HUDEP-2 (cell line): ENCODE measurements at regions not wholly inside any gene's neighbourhood (a gene's known extent, or its start where the extent isn't known, plus 50 kb on each side); places are given as distances from the start of the nearest gene placed in this dataset.

Source experiments
- DNase-seq, 76 experiments: peaks; one replicate each; lab custom pipeline; 2025; ENCODE audit not compliant: unreplicated experiment in 76 of 76; lab: John Stamatoyannopoulos, UW

DNA sequence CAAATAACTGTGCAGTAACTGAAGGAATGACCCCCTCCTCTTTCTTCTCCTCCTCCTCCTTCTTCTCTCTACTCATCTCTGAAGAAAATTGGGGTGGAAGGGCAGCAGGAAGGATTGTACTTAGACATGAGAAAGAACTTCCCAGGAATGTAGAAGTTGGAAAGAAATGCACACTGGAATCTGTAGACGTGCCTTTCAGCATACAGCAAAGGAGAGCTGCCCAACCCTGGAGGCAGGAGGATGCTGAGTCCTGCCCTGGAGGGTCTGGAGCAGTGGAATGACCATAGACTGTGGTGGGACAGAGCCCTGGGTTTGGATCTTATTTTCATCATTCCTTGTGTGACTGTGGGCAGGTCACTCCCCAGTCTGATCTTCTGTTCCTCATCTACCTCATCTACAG is 80.1 kb downstream of the PJA1 start:
- DNase-seq = no peak

GRCh38 chrX:69083801-69084200 is 81.5 kb downstream of the PJA1 start:
- DNase-seq = no peak

- no peak for DNase-seq
Measured at GRCh38 chrX:69083361-69083760, 81.9 kb downstream of the PJA1 start.

DNA sequence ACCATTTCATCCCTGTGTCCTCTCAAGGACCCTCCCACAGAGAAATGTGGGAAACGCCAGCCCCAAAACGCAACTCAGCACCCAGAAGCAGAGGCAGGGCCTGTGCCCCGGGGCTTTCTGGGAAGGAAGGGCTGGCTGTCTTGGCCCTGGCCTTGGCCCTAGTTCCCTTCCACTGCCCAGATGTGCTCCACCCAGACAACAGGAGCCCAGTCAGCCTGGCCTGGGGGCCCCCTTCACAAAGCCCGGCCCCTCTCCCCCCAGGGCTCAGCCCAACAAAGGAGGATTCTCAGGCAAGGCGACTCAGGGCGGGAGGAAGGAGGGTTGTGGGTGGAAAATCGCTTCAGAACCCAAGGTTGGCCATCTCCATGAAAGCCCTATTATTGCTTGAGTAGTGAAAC is 82.5 kb downstream of the PJA1 start:
- no peak for DNase-seq

DNA sequence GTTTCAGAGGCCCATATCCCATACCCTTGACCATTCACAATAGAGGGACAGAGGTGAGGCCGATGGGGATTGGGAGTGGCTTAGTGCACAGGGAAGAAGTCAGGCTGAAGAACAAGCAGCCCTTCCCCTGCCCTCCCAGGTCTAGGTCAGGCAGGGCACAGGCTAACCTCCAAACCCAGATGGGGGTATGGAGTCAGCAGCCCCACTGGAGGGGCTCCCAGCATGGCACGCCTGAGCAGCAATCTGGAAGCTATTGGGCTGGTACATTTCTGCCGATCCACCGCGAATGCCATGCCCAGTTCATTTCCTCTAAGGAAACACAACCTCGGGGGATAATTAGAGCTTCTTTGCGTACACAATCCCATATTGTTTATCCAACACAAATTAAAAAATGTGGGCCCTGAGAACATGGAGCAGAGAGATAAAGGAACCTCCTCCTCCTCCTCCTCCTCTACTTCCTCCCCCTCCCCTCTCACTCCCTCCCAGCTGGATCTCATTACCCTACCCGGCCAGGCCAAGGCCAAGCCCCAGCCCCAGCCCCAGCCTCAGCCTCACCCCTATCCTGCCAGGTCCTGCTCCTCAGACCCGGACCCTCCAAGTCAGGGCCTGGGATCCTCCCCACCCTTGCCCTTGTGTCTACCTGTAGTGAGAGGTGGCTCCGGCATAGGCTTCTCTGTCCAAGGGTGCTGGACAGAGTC is 83.0 kb downstream of the PJA1 start:
- no peak for DNase-seq

DNA sequence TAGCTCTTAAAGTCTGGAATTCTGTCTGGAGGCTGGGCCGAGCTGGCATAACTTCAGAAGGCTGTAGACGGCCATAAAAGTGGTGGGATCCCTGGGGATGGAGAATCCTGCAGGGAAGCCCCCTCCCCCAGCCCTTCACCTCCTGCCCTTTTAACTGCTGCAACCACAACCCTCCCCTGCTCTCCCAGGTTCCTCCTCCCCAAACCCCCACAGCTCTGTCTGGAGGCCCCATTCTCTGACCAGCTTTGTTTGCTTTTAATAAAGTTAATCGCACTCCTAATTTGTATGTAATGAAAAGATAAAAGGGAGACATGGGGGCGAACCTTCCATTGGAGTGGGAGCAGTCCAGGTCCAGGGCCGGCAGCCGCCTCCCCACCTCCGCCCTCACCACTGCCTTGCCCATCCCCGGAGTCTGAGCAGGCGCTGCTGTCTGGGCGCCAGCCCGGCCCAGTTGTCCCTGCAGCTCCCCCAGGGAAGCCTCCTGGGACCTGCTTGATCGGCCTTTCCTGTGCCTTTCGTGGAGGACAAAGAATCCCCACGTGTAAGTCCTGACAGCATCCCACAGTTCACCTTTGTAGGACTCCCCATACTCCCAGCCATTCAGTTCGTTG is 84.3 kb downstream of the PJA1 start:
- no peak for DNase-seq

DNA sequence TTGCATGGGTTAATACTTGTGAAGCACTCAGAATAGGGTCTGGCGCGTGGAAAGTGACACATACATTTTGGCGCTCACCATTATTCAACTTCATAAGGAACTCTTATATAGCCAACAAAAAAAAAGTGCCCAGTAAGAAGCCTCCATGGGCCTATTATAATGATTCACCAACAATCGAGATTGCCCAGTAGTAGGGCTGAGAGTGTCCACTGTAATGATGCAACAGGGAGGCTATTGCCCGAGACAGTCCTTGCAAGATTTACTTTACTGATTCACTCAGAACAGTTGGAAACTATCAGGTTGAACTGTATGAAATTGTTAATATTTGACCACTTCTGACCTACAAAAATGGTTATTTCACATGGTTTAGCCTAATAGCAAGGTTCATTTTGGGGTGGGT is 86.0 kb downstream of the PJA1 start:
- DNase-seq = no peak

DNA sequence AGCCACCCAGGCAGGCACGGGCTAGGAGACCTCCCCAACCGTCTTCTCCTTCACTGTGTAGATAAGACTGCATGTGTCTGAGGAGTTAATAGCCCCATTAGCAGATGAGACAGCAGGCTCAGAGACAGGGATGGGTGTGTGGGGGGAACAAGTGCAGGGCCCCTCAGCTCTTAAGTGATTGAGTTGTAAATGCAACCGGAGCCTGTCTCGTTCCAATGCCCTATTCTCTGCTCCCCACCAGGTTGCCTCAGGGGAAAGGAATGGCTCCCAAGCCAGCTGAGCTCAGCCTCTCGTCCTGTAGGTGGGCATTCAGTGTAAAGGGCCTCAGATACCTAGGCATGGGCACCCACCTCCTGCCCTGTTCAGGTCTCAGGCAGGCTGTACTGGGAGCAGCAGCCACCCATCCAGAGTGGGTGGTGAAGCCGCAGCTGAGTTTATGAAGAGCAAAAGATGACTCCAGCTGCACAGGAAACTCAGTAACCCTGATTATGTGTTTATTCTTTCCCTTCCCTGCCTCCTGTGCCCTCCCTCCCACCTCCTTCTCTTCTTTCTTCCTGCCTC is 87.3 kb downstream of the PJA1 start:
- DNase-seq = no peak

- DNase-seq = peak in 1 of 76 experiments; percentile 3
Measured at GRCh38 chrX:69076088-69076487, 89.2 kb downstream of the PJA1 start.

DNA sequence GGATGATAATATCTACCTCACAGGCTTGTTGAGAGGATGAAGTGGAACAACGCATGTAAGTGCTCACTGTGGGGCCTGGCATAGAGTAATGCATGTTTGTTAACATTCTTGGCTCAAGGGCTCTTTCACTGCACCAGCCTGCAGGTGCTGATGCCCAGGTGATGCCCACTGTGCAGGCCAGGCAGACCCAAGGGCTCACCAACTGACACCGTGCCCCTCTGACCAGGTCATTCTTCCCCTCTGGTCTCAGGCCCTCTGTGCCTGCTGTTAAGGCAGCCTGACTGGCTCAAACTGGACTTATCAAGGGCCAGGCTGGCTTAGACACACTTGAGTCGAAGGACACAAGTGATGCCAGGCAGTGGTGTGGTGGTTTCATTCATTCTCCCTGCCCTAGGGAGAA is 90.5 kb downstream of the PJA1 start:
- DNase-seq = no peak

- no peak for DNase-seq
Measured at GRCh38 chrX:69073721-69074120, 91.5 kb downstream of the PJA1 start.

- DNase-seq = no peak
Measured at GRCh38 chrX:69073241-69073640, 92.0 kb downstream of the PJA1 start.

DNA sequence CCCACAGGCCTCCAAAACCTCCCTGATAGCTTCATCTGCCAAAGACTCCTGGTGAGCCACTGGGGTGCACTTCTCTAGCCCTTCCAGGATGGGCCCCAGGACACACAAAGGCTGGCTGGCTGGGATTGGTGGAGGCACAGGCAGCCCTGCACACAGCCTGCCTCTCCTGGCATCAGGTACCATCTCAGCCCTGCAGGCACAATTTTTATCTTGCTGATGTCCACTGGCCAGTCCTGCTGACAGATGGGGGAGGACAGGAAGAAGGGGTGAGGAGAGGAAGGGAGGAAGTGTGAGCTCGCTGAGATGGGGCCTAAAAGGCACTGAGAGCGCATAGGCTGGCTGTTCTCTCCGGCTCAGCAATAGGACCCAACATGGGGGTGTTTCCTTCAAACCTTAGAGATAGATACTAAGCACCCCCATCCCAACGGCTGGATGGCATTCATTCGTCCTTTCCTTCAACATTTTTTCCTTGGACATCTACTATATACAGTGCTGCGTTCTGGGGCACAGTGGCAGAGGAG is 92.7 kb downstream of the PJA1 start:
- DNase-seq = no peak

DNA sequence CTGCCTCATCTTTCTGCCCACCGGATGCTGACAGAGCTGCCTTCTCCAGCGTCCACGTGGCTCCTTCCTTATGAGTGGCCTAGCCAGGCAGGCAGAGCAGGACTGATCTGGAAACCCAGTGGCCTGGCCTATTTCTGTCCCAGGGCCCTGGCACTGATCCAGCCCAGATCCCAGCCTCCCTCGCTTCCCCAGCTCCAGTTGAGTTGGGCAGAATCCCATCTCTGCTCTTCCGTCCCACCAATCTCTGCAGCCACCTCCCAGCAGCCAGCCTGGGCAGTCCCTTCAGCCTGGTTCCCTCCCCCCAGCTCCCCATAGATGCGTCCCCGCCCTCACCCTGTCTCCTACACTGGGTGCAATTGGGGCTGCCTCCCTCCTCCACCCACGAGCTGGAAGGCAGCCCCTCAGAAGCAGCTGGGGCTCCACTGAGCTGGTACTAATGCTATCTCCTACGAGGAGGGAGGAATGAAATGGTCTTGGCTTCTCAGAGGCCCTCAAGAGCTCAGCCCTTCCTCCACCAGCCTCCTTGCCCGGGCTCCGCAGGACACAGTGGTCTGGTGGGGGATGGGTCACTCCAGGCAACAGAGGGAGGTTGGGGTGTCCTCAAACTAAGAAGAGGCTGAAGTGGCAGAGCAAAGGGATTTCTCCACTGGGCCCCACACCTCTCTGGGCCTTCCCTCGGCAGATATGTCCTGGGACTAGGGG is 94.2 kb downstream of the PJA1 start:
- DNase-seq = no peak

- DNase-seq = no peak
Measured at GRCh38 chrX:69069876-69070275, 95.4 kb downstream of the PJA1 start.

DNA sequence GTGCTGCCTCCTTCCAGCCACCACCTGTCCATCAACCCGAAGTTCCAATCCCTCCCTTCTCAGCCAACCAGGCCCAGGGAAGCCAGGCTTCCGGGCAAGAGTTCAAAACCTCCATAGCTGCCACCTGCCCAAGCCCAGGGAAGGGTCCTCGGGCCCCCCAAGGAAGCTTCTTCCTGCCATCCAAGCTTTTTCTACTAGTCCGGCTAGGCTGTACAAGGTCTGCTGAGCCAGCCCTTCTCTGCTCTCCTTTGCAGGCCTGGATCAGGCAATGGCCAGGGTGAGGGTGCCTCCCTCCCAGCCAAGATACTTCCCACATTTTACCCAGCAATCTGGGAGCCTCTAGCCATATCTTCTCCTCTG is 96.2 kb downstream of the PJA1 start:
- DNase-seq = no peak

GRCh38 chrX:69068301-69069085 is 96.8 kb downstream of the PJA1 start:
- no peak for DNase-seq

DNA sequence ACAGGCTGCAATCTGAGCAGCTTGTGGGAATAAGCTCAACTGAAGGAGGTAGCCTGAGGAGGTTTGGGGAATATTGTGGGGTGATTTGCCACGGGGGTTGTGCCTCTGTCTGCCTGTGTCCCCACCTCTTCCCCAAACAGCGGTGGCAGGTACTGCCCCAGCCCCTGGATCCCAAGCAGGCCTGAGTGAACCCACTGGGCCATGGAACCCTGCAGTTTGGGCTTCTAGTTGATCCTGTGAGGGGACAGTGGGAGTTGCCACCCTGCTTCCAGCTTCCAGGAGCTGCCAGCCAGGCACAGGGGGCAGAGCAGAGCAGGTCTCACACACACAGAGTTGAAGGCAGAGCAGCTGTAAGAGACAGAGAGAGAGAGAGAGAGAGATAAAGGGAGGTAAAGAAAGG is 97.4 kb downstream of the PJA1 start:
- no peak for DNase-seq

GRCh38 chrX:69066966-69067525 is 98.2 kb downstream of the PJA1 start:
- no peak for DNase-seq

GRCh38 chrX:69066021-69066757 is 99.1 kb downstream of the PJA1 start:
- DNase-seq = no peak
